ENCODE measurements at regions not wholly inside any gene's neighbourhood (a gene's known extent, or its start where the extent isn't known, plus 50 kb on each side); places are given as distances from the start of the nearest gene placed in this dataset.

GRCh38 chr11:26914968-26915367, 78.9 kb upstream of the FIBIN start:
- TF ChIP-seq SIN3A (IDR thresholded peaks at IDR 0.05; ENCODE audit: borderline replicate concordance, insufficient read depth, low read length) (no peak), TAF1 (IDR thresholded peaks at IDR 0.05; ENCODE audit: borderline replicate concordance, insufficient read depth, low read length) (no peak), REST (IDR thresholded peaks at IDR 0.05; ENCODE audit: insufficient read depth in 1 of 2, low read depth in 2 of 2, low read length in 2 of 2) (no peak), FOXP2 (optimal IDR thresholded peaks at IDR 0.05; ENCODE audit: borderline replicate concordance, extremely low read depth, extremely low read length, insufficient read depth) (no peak), POLR2AphosphoS5 (IDR thresholded peaks at IDR 0.05; ENCODE audit: low read depth, low read length) (no peak)

GRCh38 chr11:26916805-26917204, 77.1 kb upstream of the FIBIN start:
- TF ChIP-seq POLR2AphosphoS5 (IDR thresholded peaks at IDR 0.05; ENCODE audit: low read depth, low read length) (no peak), TAF1 (IDR thresholded peaks at IDR 0.05; ENCODE audit: borderline replicate concordance, insufficient read depth, low read length) (no peak), REST (IDR thresholded peaks at IDR 0.05; ENCODE audit: insufficient read depth in 1 of 2, low read depth in 2 of 2, low read length in 2 of 2) (no peak), FOXP2 (optimal IDR thresholded peaks at IDR 0.05; ENCODE audit: borderline replicate concordance, extremely low read depth, extremely low read length, insufficient read depth) (no peak), SIN3A (IDR thresholded peaks at IDR 0.05; ENCODE audit: borderline replicate concordance, insufficient read depth, low read length) (no peak)

GRCh38 chr11:26928582-26928981, 65.3 kb upstream of the FIBIN start:
- TF ChIP-seq SIN3A (IDR thresholded peaks at IDR 0.05; ENCODE audit: borderline replicate concordance, insufficient read depth, low read length) (no peak), FOXP2 (optimal IDR thresholded peaks at IDR 0.05; ENCODE audit: borderline replicate concordance, extremely low read depth, extremely low read length, insufficient read depth) (no peak)

GRCh38 chr11:26929806-26930517, 64.0 kb upstream of the FIBIN start:
- no peak for TF ChIP-seq REST (IDR thresholded peaks at IDR 0.05; ENCODE audit: insufficient read depth in 1 of 2, low read depth in 2 of 2, low read length in 2 of 2)

- TF ChIP-seq SIN3A (IDR thresholded peaks at IDR 0.05; ENCODE audit: borderline replicate concordance, insufficient read depth, low read length), result no peak
- no peak for TF ChIP-seq FOXP2 (optimal IDR thresholded peaks at IDR 0.05; ENCODE audit: borderline replicate concordance, extremely low read depth, extremely low read length, insufficient read depth)
- no peak for TF ChIP-seq REST (IDR thresholded peaks at IDR 0.05; ENCODE audit: insufficient read depth in 1 of 2, low read depth in 2 of 2, low read length in 2 of 2)
- no peak for TF ChIP-seq POLR2AphosphoS5 (IDR thresholded peaks at IDR 0.05; ENCODE audit: low read depth, low read length)
- TF ChIP-seq TAF1 (IDR thresholded peaks at IDR 0.05; ENCODE audit: borderline replicate concordance, insufficient read depth, low read length), result no peak
These were observed 63.2 kb upstream of the FIBIN start for GRCh38 chr11:26930518-26931247.
